ENCODE measurements at regions not wholly inside any gene's neighbourhood (a gene's known extent, or its start where the extent isn't known, plus 50 kb on each side); places are given as distances from the start of the nearest gene placed in this dataset.

DNA sequence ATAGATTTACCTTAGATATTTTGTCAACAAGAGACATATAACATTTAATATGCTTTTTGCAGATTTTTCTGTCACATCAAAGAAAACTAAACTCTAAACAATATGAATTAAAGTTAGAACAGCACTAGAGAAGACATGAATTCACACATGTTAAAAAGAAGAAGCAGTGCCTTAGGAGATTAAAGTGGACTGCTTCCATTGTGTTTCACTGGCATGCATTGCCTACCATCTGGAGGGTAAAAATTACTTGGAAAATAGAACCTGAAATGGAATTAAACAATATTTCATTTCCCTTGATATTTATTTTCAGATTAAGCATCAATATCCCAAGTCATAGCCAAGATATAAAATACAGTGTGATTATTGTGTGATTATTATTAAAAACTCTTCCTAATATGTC is 319.4 kb upstream of the CDH18 start:
- Histone ChIP-seq H3K56ac (ENCODE audit: insufficient read length, low read depth, low read length) (no peak overlapping the region), H3K9ac (ENCODE audit: extremely low read depth, insufficient read length, low read length) (no peak overlapping the region), H2BK15ac (ENCODE audit: low read depth, low read length) (no peak overlapping the region), H3K23ac (ENCODE audit: insufficient read length, low read depth, low read length) (no peak overlapping the region), H2BK12ac (ENCODE audit: insufficient read length, low read depth, low read length) (no peak overlapping the region), H3K27me3 (ENCODE audit: insufficient read depth, low read length) (no peaks in the 10 kb centered on the region), H3K4ac (ENCODE audit: low read depth, low read length) (no peak overlapping the region), H3K18ac (ENCODE audit: insufficient read length, low read depth, low read length) (no peak overlapping the region), H4K8ac (replicated peaks; ENCODE audit: insufficient read length, low read depth, low read length) (no peak overlapping the region), H4K20me1 (ENCODE audit: control insufficient read depth, insufficient read depth, insufficient read length) (no peaks in the 10 kb centered on the region), H3K27ac (ENCODE audit: insufficient read length, low read depth, low read length) (no peak overlapping the region), H4K91ac (ENCODE audit: insufficient read length, low read depth, low read length) (no peak overlapping the region), H3K23me2 (ENCODE audit: insufficient read length, low read depth, low read length, poor library complexity, severe bottlenecking) (no peaks in the 10 kb centered on the region), H2AFZ (ENCODE audit: low read length) (no peak overlapping the region), H3K14ac (ENCODE audit: insufficient read depth, low read length) (no peak overlapping the region), H3K4me2 (ENCODE audit: insufficient read depth, insufficient read length, low read length) (no peak overlapping the region), H3K4me1 (ENCODE audit: insufficient read depth, low read length) (no peaks in the 10 kb centered on the region), H3K79me1 (ENCODE audit: insufficient read depth, low read depth, low read length, poor library complexity, severe bottlenecking) (no peaks in the 10 kb centered on the region), H2BK120ac (ENCODE audit: low read depth, low read length, poor library complexity, severe bottlenecking) (no peak overlapping the region), H3K9me3 (ENCODE audit: control insufficient read depth, low read depth, low read length) (no peaks in the 10 kb centered on the region), H2AK5ac (ENCODE audit: insufficient read length, low read length) (no peak overlapping the region), H4K5ac (ENCODE audit: insufficient read length, low read depth, low read length) (no peak overlapping the region), H3K79me2 (ENCODE audit: insufficient read depth, low read length) (no peaks in the 10 kb centered on the region), H2BK20ac (ENCODE audit: low read depth, low read length, poor library complexity, severe bottlenecking) (no peak overlapping the region), H3T11ph (ENCODE audit: low read length) (no peak overlapping the region), H2BK5ac (ENCODE audit: insufficient read length, low read length) (no peak overlapping the region)
- Mint-ChIP-seq H3K4me3 (no peak overlapping the region), H3K36me3 (ENCODE audit: insufficient read depth in 1 of 3, low read depth in 3 of 3) (no peaks in the 10 kb centered on the region), H3K27ac (no peak overlapping the region), H3K4me1 (no peaks in the 10 kb centered on the region), H3K9me3 (peaks cover 0 to 3% of the 10 kb centered on the region in 2 experiments; a peak in 2 of 5 replicates), H3K27me3 (ENCODE audit: low read depth) (no peaks in the 10 kb centered on the region)
- no peak for DNase-seq
- TF ChIP-seq, protein P1, sequence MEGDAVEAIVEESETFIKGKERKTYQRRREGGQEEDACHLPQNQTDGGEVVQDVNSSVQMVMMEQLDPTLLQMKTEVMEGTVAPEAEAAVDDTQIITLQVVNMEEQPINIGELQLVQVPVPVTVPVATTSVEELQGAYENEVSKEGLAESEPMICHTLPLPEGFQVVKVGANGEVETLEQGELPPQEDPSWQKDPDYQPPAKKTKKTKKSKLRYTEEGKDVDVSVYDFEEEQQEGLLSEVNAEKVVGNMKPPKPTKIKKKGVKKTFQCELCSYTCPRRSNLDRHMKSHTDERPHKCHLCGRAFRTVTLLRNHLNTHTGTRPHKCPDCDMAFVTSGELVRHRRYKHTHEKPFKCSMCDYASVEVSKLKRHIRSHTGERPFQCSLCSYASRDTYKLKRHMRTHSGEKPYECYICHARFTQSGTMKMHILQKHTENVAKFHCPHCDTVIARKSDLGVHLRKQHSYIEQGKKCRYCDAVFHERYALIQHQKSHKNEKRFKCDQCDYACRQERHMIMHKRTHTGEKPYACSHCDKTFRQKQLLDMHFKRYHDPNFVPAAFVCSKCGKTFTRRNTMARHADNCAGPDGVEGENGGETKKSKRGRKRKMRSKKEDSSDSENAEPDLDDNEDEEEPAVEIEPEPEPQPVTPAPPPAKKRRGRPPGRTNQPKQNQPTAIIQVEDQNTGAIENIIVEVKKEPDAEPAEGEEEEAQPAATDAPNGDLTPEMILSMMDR (conservative IDR thresholded peaks at IDR 0.05) = no peak
